GM23338 (cell line): ENCODE measurements at regions not wholly inside any gene's neighbourhood (a gene's known extent, or its start where the extent isn't known, plus 50 kb on each side); places are given as distances from the start of the nearest gene placed in this dataset.

Experiments
- ATAC-seq: fragments of 200-7000 bp; cut with Tn5 transposase; 3 replicates; pipeline ENCODE4 v1.9.1; 2020
- DNase-seq: peaks from one replicate; pipeline ENCODE4 v3.0.0-alpha.2; 2015; ENCODE audit warnings: low spot score
- H2AFZ ChIP-seq: fragments of 200-600 bp; sonication (generic); 2 replicates; pipeline ENCODE4 v1.8.0; 2016; ENCODE audit warnings: antibody characterized with exemption, mild to moderate bottlenecking, moderate library complexity
- H3F3A ChIP-seq: fragments of 200-600 bp; sonication (generic); replicated peaks from 2 replicates; pipeline ENCODE4 v1.8.0; 2017; ENCODE audit warnings: antibody characterized with exemption, mixed run types, low read depth
- H3K27ac ChIP-seq: fragments of 200-600 bp; sonication (generic); 2 replicates; pipeline ENCODE4 v1.6.1; 2016; ENCODE audit warnings: low read depth
- H3K27me3 ChIP-seq: fragments of 200-600 bp; sonication (generic); 2 replicates; pipeline ENCODE4 v1.8.0; 2016; ENCODE audit warnings: mild to moderate bottlenecking, mixed run types, moderate library complexity; ENCODE audit not compliant: insufficient read depth
- H3K36me3 ChIP-seq: fragments of 200-600 bp; sonication (generic); 2 replicates; pipeline ENCODE4 v1.8.0; 2016; ENCODE audit warnings: mild to moderate bottlenecking; ENCODE audit not compliant: insufficient read depth
- H3K4me1 ChIP-seq: fragments of 200-600 bp; sonication (generic); 2 replicates; pipeline ENCODE4 v1.8.0; 2016; ENCODE audit warnings: mild to moderate bottlenecking, moderate library complexity; ENCODE audit not compliant: insufficient read depth
- H3K4me2 ChIP-seq: fragments of 200-600 bp; sonication (generic); 2 replicates; pipeline ENCODE4 v1.7.1; 2017; ENCODE audit warnings: mixed run types
- H3K4me3 ChIP-seq: fragments of 200-600 bp; sonication (generic); 2 replicates; pipeline ENCODE4 v1.6.1; 2016; ENCODE audit warnings: mixed run types
- H3K79me2 ChIP-seq: fragments of 200-600 bp; sonication (generic); replicated peaks from 2 replicates; pipeline ENCODE4 v1.8.0; 2017; ENCODE audit warnings: mild to moderate bottlenecking; ENCODE audit not compliant: insufficient read depth
- H3K9me2 ChIP-seq: fragments of 200-600 bp; sonication (generic); 2 replicates; pipeline ENCODE4 v1.8.0; 2017; ENCODE audit not compliant: insufficient read depth
- H4K20me1 ChIP-seq: fragments of 200-600 bp; sonication (generic); replicated peaks from 2 replicates; pipeline ENCODE4 v1.8.0; 2017; ENCODE audit warnings: mild to moderate bottlenecking; ENCODE audit not compliant: insufficient read depth
- H3K27ac Mint-ChIP-seq: 2 replicates; pipeline ENCODE4 v1.8.0; 2020; ENCODE audit warnings: inconsistent platforms, mild to moderate bottlenecking, moderate library complexity, mixed read lengths
- H3K27me3 Mint-ChIP-seq: 3 replicates; pipeline ENCODE4 v1.8.0; 2022; ENCODE audit warnings: low read depth, mild to moderate bottlenecking, moderate library complexity, mixed read lengths, inconsistent platforms; ENCODE audit not compliant: insufficient read depth, poor library complexity
- H3K36me3 Mint-ChIP-seq: 3 replicates; pipeline ENCODE4 v1.8.0; 2021; ENCODE audit warnings: low read depth, mild to moderate bottlenecking, inconsistent platforms, moderate library complexity, mixed read lengths
- H3K4me1 Mint-ChIP-seq: 3 replicates; pipeline ENCODE4 v1.8.0; 2020; ENCODE audit warnings: mild to moderate bottlenecking, inconsistent platforms, mixed read lengths
- H3K4me3 Mint-ChIP-seq: 3 replicates; pipeline ENCODE4 v1.8.0; 2021; ENCODE audit warnings: moderate library complexity, mild to moderate bottlenecking, inconsistent platforms, mixed read lengths
- H3K9me3 Mint-ChIP-seq: 3 replicates; pipeline ENCODE4 v1.8.0; 2020; ENCODE audit warnings: moderate library complexity, mild to moderate bottlenecking, inconsistent platforms, mixed read lengths
- CREB1 ChIP-seq: fragments of 250-450 bp; sonication (Bioruptor Pico); IDR thresholded peaks from 2 replicates; pipeline ENCODE4 v1.5.0; 2020; ENCODE audit warnings: low read depth, mild to moderate bottlenecking, moderate library complexity
- EZH2 ChIP-seq: fragments of 200-600 bp; sonication (generic); IDR thresholded peaks from one replicate; pipeline ENCODE4 v1.8.0; 2017; ENCODE audit warnings: antibody characterized with exemption, mild to moderate bottlenecking, low read depth; ENCODE audit not compliant: unreplicated experiment
- EZH2phosphoT487 ChIP-seq: fragments of 200-600 bp; sonication (generic); IDR thresholded peaks from one replicate; pipeline ENCODE4 v1.8.1; 2018; ENCODE audit warnings: antibody characterized with exemption; ENCODE audit not compliant: unreplicated experiment
- JUNB ChIP-seq: IDR thresholded peaks from one replicate; pipeline ENCODE4 v1.6.1; 2016; ENCODE audit warnings: antibody characterized with exemption; ENCODE audit not compliant: unreplicated experiment
- NANOG ChIP-seq: IDR thresholded peaks from 2 replicates; pipeline ENCODE4 v1.6.1; 2016; ENCODE audit warnings: antibody characterized with exemption, borderline replicate concordance
- ZNF114 ChIP-seq: fragments of 250-450 bp; sonication (Bioruptor Pico); IDR thresholded peaks from 2 replicates; pipeline ENCODE4 v1.5.0; 2020; ENCODE audit warnings: mild to moderate bottlenecking, moderate library complexity
- ZNF331 ChIP-seq: fragments of 250-450 bp; sonication (Bioruptor Pico); IDR thresholded peaks from 2 replicates; pipeline ENCODE4 v1.5.0; 2020; ENCODE audit warnings: low read depth, mild to moderate bottlenecking, moderate library complexity
- ZNF462 ChIP-seq: fragments of 250-450 bp; sonication (Bioruptor Pico); IDR thresholded peaks from 2 replicates; pipeline ENCODE4 v1.5.0; 2020; ENCODE audit warnings: mild to moderate bottlenecking, moderate library complexity
- TF ChIP-seq, protein P1 (sequence below), 2 experiments: fragments of 200-600 bp in 1 of 2; sonication (generic) in 1 of 2; conservative IDR thresholded peaks; 2 replicates each; pipeline versions ENCODE4 v1.5.1 to v1.6.1; 2016 to 2017; ENCODE audit warnings: antibody characterized with exemption in 2 of 2, low read depth in 2 of 2, mild to moderate bottlenecking in 2 of 2, moderate library complexity in 1 of 2
- TF ChIP-seq, protein P2 (sequence below): IDR thresholded peaks from one replicate; pipeline ENCODE4 v1.6.1; 2018; ENCODE audit warnings: antibody characterized with exemption; ENCODE audit not compliant: unreplicated experiment

DNA sequence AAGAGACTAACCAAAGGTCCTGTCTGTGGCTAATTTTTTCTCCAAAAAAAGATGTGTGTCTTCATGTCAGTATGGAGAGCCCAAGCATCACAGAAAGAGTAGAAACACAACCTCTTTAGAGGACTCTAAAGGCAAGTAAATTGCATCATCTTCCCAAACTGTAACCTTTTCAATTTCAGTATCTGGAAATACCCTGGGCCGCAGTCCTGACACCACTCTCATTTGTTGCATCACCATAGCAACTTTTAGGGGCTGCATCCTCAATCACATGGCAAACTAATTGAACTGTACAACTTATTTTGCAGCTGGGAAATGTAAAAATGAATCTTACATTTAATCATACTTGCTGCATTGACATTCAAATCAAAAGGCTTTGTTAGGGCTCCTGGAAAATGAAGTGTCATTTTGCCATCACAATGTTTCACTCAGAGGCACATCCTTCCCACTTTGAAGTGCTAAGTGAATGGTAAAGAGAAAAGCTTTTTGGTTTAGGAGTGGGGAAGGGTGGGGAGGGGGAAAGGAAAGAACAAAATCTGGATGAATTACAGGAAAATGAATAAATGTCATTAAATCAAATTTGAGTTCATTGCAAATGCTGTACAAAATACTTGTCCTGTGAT is 60.6 kb upstream of the GRIA1 start:
- no peaks in the 10 kb centered on the region for H4K20me1 ChIP-seq
- Mint-ChIP-seq H3K9me3 (no peaks in the 10 kb centered on the region), H3K36me3 (no peaks in the 10 kb centered on the region), H3K4me3 (no peak overlapping the region), H3K27me3 (no peaks in the 10 kb centered on the region), H3K4me1 (peaks cover 20% of the 10 kb centered on the region; the same call in 2 of the 3 replicates), H3K27ac (peak overlapping the region; percentile 84)
- no peak overlapping the region for H3K4me3 ChIP-seq
- ATAC-seq (no peak), DNase-seq (no peak)
- H3K9me2 ChIP-seq = no peaks in the 10 kb centered on the region; the same call in 1 of the 2 replicates
- H3K4me2 ChIP-seq = 0 out of 2 replicates have a peak overlapping the region, but pooled peaks have one; percentile 19
- peaks cover 20% of the 10 kb centered on the region for H3K4me1 ChIP-seq
- H2AFZ ChIP-seq = peak overlapping the region; percentile 24; the same call in 1 of the 2 replicates
- no peaks in the 10 kb centered on the region for H3K36me3 ChIP-seq
- no peaks in the 10 kb centered on the region for H3K27me3 ChIP-seq
- no peaks in the 10 kb centered on the region for H3F3A ChIP-seq
- no peak overlapping the region for H3K27ac ChIP-seq
- no peak for TF ChIP-seq EZH2phosphoT487
- TF ChIP-seq, protein P1, sequence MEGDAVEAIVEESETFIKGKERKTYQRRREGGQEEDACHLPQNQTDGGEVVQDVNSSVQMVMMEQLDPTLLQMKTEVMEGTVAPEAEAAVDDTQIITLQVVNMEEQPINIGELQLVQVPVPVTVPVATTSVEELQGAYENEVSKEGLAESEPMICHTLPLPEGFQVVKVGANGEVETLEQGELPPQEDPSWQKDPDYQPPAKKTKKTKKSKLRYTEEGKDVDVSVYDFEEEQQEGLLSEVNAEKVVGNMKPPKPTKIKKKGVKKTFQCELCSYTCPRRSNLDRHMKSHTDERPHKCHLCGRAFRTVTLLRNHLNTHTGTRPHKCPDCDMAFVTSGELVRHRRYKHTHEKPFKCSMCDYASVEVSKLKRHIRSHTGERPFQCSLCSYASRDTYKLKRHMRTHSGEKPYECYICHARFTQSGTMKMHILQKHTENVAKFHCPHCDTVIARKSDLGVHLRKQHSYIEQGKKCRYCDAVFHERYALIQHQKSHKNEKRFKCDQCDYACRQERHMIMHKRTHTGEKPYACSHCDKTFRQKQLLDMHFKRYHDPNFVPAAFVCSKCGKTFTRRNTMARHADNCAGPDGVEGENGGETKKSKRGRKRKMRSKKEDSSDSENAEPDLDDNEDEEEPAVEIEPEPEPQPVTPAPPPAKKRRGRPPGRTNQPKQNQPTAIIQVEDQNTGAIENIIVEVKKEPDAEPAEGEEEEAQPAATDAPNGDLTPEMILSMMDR (conservative IDR thresholded peaks at IDR 0.05; ENCODE audit: low read depth in 2 of 2) = no peak
- TF ChIP-seq ZNF114 (CRISPR knock-in tag) = no peak
- no peak for TF ChIP-seq CREB1 (CRISPR knock-in tag)
- no peak for TF ChIP-seq ZNF331 (CRISPR knock-in tag)
- peak; percentile 82; the same call in 1 of the 2 replicates for TF ChIP-seq NANOG
- TF ChIP-seq JUNB = no peak
- no peaks in the 10 kb centered on the region for H3K79me2 ChIP-seq

- ATAC-seq (no peak), DNase-seq (no peak)
- no peaks in the 10 kb centered on the region; the same call in 1 of the 2 replicates for H3K9me2 ChIP-seq
- H3K36me3 ChIP-seq = no peaks in the 10 kb centered on the region
- Mint-ChIP-seq H3K4me1 (peaks cover 20% of the 10 kb centered on the region), H3K27ac (no peak overlapping the region), H3K36me3 (no peaks in the 10 kb centered on the region), H3K27me3 (peaks cover 1% of the 10 kb centered on the region), H3K4me3 (no peak overlapping the region), H3K9me3 (no peaks in the 10 kb centered on the region)
- H3K79me2 ChIP-seq = no peaks in the 10 kb centered on the region
- H4K20me1 ChIP-seq = no peaks in the 10 kb centered on the region
- H3K27ac ChIP-seq = no peak overlapping the region
- no peaks in the 10 kb centered on the region for H3K27me3 ChIP-seq
- H3K4me1 ChIP-seq = peaks cover 20% of the 10 kb centered on the region
- H3K4me2 ChIP-seq = no peak overlapping the region
- no peak overlapping the region for H2AFZ ChIP-seq
- no peaks in the 10 kb centered on the region for H3F3A ChIP-seq
- no peak overlapping the region for H3K4me3 ChIP-seq
- TF ChIP-seq ZNF462 (CRISPR knock-in tag) (no peak), EZH2 (no peak), JUNB (no peak), ZNF114 (CRISPR knock-in tag) (no peak), EZH2phosphoT487 (no peak), CREB1 (CRISPR knock-in tag) (no peak)
- TF ChIP-seq, protein P2, sequence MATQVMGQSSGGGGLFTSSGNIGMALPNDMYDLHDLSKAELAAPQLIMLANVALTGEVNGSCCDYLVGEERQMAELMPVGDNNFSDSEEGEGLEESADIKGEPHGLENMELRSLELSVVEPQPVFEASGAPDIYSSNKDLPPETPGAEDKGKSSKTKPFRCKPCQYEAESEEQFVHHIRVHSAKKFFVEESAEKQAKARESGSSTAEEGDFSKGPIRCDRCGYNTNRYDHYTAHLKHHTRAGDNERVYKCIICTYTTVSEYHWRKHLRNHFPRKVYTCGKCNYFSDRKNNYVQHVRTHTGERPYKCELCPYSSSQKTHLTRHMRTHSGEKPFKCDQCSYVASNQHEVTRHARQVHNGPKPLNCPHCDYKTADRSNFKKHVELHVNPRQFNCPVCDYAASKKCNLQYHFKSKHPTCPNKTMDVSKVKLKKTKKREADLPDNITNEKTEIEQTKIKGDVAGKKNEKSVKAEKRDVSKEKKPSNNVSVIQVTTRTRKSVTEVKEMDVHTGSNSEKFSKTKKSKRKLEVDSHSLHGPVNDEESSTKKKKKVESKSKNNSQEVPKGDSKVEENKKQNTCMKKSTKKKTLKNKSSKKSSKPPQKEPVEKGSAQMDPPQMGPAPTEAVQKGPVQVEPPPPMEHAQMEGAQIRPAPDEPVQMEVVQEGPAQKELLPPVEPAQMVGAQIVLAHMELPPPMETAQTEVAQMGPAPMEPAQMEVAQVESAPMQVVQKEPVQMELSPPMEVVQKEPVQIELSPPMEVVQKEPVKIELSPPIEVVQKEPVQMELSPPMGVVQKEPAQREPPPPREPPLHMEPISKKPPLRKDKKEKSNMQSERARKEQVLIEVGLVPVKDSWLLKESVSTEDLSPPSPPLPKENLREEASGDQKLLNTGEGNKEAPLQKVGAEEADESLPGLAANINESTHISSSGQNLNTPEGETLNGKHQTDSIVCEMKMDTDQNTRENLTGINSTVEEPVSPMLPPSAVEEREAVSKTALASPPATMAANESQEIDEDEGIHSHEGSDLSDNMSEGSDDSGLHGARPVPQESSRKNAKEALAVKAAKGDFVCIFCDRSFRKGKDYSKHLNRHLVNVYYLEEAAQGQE = no peak
Measured at GRCh38 chr5:153432583-153432982, 57.9 kb upstream of the GRIA1 start.
